ENCODE measurements at regions not wholly inside any gene's neighbourhood (a gene's known extent, or its start where the extent isn't known, plus 50 kb on each side); places are given as distances from the start of the nearest gene placed in this dataset.

DNA sequence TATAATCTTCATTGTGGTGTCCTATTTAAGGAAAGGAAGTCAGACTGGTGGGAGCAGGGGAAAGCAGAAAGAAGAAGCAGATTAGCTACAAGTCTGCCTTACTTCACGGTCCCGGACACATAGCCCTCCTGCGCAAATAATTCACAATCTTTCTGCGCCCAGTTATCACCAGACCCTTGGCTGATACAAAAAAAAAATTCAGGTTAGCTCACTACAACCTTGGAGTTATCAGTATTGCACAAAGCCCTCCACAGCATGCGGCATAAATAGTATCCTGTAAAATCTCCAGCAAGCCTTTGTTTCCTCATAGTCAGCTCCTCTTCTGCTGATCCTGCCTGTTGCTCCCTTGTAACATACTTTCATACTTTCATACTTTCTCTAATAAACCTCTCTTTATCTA lies 148.6 kb upstream of the FUT9 start:
- FAIRE-seq (no peak), DNase-seq (ENCODE audit: low read depth in 1 of 2, low spot score in 1 of 2) (no peak), ATAC-seq (no peak)
- no peaks in the 10 kb centered on the region for H3K4me1 ChIP-seq
- POLR2A ChIA-PET = no interaction called here
- 58% methylated on average over 5 of the region's 5 CpGs for WGBS (ENCODE audit: missing lambda C conversion rate)
- CTCF ChIA-PET = interaction anchor here (1.1 kb wide), 1 partner anchor 15 kb away, joined by 3 read pairs; no protein-coding TSS in a partner anchor
- H3K4me3 ChIP-seq = no peak overlapping the region
- no peak overlapping the region for H3K4me2 ChIP-seq
- no peak overlapping the region for H3K27ac ChIP-seq
- no peaks in the 10 kb centered on the region for H3K9me3 ChIP-seq
- TF ChIP-seq HEYL (CRISPR knock-in tag; IDR thresholded peaks at IDR 0.05) (no peak), HOXB5 (CRISPR knock-in tag; IDR thresholded peaks at IDR 0.05) (no peak), RAD21 (conservative IDR thresholded peaks at IDR 0.05 in 1 of 2, IDR thresholded peaks at IDR 0.05 in 1 of 2) (no peak), KDM5A (IDR thresholded peaks at IDR 0.05) (no peak), RNF2 (IDR thresholded peaks at IDR 0.05; ENCODE audit: borderline replicate concordance, low read depth) (no peak), PHF8 (IDR thresholded peaks at IDR 0.05; ENCODE audit: borderline replicate concordance, low read depth) (no peak), CHD2 (IDR thresholded peaks at IDR 0.05; ENCODE audit: low read length, partially characterized antibody) (no peak), RARB (CRISPR knock-in tag; IDR thresholded peaks at IDR 0.05) (no peak), ZFP36 (IDR thresholded peaks at IDR 0.05; ENCODE audit: borderline replicate concordance, partially characterized antibody) (no peak), FOSL2 (IDR thresholded peaks at IDR 0.05) (no peak), FOSL2 (CRISPR knock-in tag; IDR thresholded peaks at IDR 0.05) (no peak), MYC (IDR thresholded peaks at IDR 0.05; ENCODE audit: borderline replicate concordance, low read length) (no peak), ZSCAN20 (CRISPR knock-in tag; IDR thresholded peaks at IDR 0.05) (no peak), POLR2AphosphoS2 (conservative IDR thresholded peaks at IDR 0.05; ENCODE audit: low read length) (no peak), RCOR1 (IDR thresholded peaks at IDR 0.05; ENCODE audit: low read depth, low read length) (no peak), KDM1A (IDR thresholded peaks at IDR 0.05; ENCODE audit: low read depth) (no peak)
- TF ChIP-seq, protein P1, sequence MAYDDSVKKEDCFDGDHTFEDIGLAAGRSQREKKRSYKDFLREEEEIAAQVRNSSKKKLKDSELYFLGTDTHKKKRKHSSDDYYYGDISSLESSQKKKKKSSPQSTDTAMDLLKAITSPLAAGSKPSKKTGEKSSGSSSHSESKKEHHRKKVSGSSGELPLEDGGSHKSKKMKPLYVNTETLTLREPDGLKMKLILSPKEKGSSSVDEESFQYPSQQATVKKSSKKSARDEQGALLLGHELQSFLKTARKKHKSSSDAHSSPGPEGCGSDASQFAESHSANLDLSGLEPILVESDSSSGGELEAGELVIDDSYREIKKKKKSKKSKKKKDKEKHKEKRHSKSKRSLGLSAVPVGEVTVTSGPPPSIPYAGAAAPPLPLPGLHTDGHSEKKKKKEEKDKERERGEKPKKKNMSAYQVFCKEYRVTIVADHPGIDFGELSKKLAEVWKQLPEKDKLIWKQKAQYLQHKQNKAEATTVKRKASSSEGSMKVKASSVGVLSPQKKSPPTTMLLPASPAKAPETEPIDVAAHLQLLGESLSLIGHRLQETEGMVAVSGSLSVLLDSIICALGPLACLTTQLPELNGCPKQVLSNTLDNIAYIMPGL (CRISPR knock-in tag; IDR thresholded peaks at IDR 0.05; ENCODE audit: borderline replicate concordance) = no peak
- TF ChIP-seq, protein P2, sequence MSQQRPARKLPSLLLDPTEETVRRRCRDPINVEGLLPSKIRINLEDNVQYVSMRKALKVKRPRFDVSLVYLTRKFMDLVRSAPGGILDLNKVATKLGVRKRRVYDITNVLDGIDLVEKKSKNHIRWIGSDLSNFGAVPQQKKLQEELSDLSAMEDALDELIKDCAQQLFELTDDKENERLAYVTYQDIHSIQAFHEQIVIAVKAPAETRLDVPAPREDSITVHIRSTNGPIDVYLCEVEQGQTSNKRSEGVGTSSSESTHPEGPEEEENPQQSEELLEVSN (IDR thresholded peaks at IDR 0.05; ENCODE audit: borderline replicate concordance, low read depth) = no peak
- TF ChIP-seq, protein P3, sequence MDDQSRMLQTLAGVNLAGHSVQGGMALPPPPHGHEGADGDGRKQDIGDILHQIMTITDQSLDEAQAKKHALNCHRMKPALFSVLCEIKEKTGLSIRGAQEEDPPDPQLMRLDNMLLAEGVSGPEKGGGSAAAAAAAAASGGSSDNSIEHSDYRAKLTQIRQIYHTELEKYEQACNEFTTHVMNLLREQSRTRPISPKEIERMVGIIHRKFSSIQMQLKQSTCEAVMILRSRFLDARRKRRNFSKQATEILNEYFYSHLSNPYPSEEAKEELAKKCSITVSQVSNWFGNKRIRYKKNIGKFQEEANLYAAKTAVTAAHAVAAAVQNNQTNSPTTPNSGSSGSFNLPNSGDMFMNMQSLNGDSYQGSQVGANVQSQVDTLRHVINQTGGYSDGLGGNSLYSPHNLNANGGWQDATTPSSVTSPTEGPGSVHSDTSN (IDR thresholded peaks at IDR 0.05) = no peak
- TF ChIP-seq, protein P4, sequence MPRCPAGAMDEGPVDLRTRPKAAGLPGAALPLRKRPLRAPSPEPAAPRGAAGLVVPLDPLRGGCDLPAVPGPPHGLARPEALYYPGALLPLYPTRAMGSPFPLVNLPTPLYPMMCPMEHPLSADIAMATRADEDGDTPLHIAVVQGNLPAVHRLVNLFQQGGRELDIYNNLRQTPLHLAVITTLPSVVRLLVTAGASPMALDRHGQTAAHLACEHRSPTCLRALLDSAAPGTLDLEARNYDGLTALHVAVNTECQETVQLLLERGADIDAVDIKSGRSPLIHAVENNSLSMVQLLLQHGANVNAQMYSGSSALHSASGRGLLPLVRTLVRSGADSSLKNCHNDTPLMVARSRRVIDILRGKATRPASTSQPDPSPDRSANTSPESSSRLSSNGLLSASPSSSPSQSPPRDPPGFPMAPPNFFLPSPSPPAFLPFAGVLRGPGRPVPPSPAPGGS (IDR thresholded peaks at IDR 0.05) = no peak
- TF ChIP-seq, protein P5, sequence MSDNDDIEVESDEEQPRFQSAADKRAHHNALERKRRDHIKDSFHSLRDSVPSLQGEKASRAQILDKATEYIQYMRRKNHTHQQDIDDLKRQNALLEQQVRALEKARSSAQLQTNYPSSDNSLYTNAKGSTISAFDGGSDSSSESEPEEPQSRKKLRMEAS (IDR thresholded peaks at IDR 0.05) = no peak

DNA sequence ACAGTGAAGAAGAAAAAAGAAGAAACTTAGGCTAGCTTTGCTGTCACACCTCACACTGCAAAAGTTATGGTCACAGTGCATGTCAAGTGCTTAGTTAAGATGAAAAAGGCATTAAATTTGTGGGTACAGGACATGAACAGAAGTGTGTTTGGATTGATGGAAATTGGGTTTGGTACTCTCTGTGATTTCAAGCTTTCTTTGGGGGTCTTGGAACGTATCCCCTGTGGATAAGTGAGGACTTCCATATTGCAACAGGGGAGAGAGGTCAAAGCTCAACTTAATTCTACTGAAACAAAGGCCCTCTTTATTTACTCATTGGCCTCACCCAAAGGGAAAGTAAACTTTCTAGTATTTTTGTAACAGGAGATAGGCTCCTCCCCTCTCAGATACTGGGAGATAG lies 138.3 kb upstream of the FUT9 start:
- CTCF ChIA-PET = no interaction called here
- Histone ChIP-seq H3K4me2 (no peak overlapping the region), H3K4me3 (no peak overlapping the region), H3K27ac (no peak overlapping the region), H3K4me1 (no peaks in the 10 kb centered on the region), H3K9me3 (no peaks in the 10 kb centered on the region)
- no peak for FAIRE-seq
- ATAC-seq = no peak
- POLR2A ChIA-PET = no interaction called here
- WGBS (ENCODE audit: missing lambda C conversion rate) = 0% methylated on average over 1 of the region's 1 CpG
- DNase-seq (ENCODE audit: low read depth in 1 of 2, low spot score in 1 of 2) = no peak
- TF ChIP-seq JUN (IDR thresholded peaks at IDR 0.05) (no peak), HEYL (CRISPR knock-in tag; IDR thresholded peaks at IDR 0.05) (no peak), RFX5 (IDR thresholded peaks at IDR 0.05) (no peak), FOSL2 (IDR thresholded peaks at IDR 0.05) (no peak), FOSL2 (CRISPR knock-in tag; IDR thresholded peaks at IDR 0.05) (no peak), FOSB (CRISPR knock-in tag; IDR thresholded peaks at IDR 0.05) (no peak), KDM1A (IDR thresholded peaks at IDR 0.05; ENCODE audit: low read depth) (no peak), RNF2 (IDR thresholded peaks at IDR 0.05; ENCODE audit: borderline replicate concordance, low read depth) (no peak), NR3C1 (IDR thresholded peaks at IDR 0.05) (no peak), POLR2AphosphoS2 (conservative IDR thresholded peaks at IDR 0.05; ENCODE audit: low read length) (no peak), CBX2 (IDR thresholded peaks at IDR 0.05; ENCODE audit: borderline replicate concordance, low read depth) (no peak), HOXB13 (CRISPR knock-in tag; IDR thresholded peaks at IDR 0.05; ENCODE audit: low read depth) (no peak)
- TF ChIP-seq, protein P4 (IDR thresholded peaks at IDR 0.05) = no peak
- TF ChIP-seq, protein P6, sequence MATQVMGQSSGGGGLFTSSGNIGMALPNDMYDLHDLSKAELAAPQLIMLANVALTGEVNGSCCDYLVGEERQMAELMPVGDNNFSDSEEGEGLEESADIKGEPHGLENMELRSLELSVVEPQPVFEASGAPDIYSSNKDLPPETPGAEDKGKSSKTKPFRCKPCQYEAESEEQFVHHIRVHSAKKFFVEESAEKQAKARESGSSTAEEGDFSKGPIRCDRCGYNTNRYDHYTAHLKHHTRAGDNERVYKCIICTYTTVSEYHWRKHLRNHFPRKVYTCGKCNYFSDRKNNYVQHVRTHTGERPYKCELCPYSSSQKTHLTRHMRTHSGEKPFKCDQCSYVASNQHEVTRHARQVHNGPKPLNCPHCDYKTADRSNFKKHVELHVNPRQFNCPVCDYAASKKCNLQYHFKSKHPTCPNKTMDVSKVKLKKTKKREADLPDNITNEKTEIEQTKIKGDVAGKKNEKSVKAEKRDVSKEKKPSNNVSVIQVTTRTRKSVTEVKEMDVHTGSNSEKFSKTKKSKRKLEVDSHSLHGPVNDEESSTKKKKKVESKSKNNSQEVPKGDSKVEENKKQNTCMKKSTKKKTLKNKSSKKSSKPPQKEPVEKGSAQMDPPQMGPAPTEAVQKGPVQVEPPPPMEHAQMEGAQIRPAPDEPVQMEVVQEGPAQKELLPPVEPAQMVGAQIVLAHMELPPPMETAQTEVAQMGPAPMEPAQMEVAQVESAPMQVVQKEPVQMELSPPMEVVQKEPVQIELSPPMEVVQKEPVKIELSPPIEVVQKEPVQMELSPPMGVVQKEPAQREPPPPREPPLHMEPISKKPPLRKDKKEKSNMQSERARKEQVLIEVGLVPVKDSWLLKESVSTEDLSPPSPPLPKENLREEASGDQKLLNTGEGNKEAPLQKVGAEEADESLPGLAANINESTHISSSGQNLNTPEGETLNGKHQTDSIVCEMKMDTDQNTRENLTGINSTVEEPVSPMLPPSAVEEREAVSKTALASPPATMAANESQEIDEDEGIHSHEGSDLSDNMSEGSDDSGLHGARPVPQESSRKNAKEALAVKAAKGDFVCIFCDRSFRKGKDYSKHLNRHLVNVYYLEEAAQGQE (IDR thresholded peaks at IDR 0.05) = no peak

All from A549 (cell line).